WTC11 (cell line): ENCODE measurements at regions not wholly inside any gene's neighbourhood (a gene's known extent, or its start where the extent isn't known, plus 50 kb on each side); places are given as distances from the start of the nearest gene placed in this dataset.

Experiments
- CTCF ChIP-seq: fragments of 200-600 bp; IDR thresholded peaks from 2 replicates; pipeline ENCODE4 v1.8.0; 2022; ENCODE audit warnings: antibody characterized with exemption
- E2F1 ChIP-seq: sonication (generic); formaldehyde crosslinking; IDR thresholded peaks from 2 replicates; pipeline ENCODE4 v1.8.0; 2022; ENCODE audit warnings: mild to moderate bottlenecking, missing genetic modification reagents
- E2F4 ChIP-seq: sonication (generic); formaldehyde crosslinking; IDR thresholded peaks from 2 replicates; pipeline ENCODE4 v1.8.1; 2022; ENCODE audit warnings: low read depth, mild to moderate bottlenecking, moderate library complexity, missing genetic modification reagents, borderline replicate concordance
- ESRRA ChIP-seq: sonication (generic); formaldehyde crosslinking; IDR thresholded peaks from 2 replicates; pipeline ENCODE4 v1.8.1; 2022; ENCODE audit warnings: mild to moderate bottlenecking, missing genetic modification reagents, borderline replicate concordance
- FOXK1 ChIP-seq: sonication (generic); formaldehyde crosslinking; IDR thresholded peaks from 2 replicates; pipeline ENCODE4 v1.8.0; 2022; ENCODE audit warnings: mild to moderate bottlenecking, moderate library complexity, missing genetic modification reagents
- FOXP4 ChIP-seq: sonication (generic); formaldehyde crosslinking; IDR thresholded peaks from 2 replicates; pipeline ENCODE4 v1.8.0; 2022; ENCODE audit warnings: mild to moderate bottlenecking, missing genetic modification reagents
- IRF2 ChIP-seq: sonication (generic); formaldehyde crosslinking; IDR thresholded peaks from 2 replicates; pipeline ENCODE4 v1.8.0; 2022; ENCODE audit warnings: low read depth, missing genetic modification reagents, borderline replicate concordance
- KAT7 ChIP-seq: sonication (generic); formaldehyde crosslinking; IDR thresholded peaks from 2 replicates; pipeline ENCODE4 v1.8.1; 2023; ENCODE audit warnings: missing genetic modification reagents, mild to moderate bottlenecking, borderline replicate concordance
- MAX ChIP-seq: sonication (generic); formaldehyde crosslinking; IDR thresholded peaks from 2 replicates; pipeline ENCODE4 v1.8.0; 2022; ENCODE audit warnings: mild to moderate bottlenecking, missing genetic modification reagents
- MLX ChIP-seq: sonication (generic); formaldehyde crosslinking; IDR thresholded peaks from 2 replicates; pipeline ENCODE4 v1.8.1; 2023; ENCODE audit warnings: mild to moderate bottlenecking, missing genetic modification reagents, moderate library complexity
- NFYB ChIP-seq: sonication (generic); formaldehyde crosslinking; conservative IDR thresholded peaks from 2 replicates; pipeline ENCODE4 v1.8.0; 2022; ENCODE audit warnings: low read depth, missing genetic modification reagents
- NR1H2 ChIP-seq: sonication (generic); formaldehyde crosslinking; IDR thresholded peaks from 2 replicates; pipeline ENCODE4 v1.9.0; 2021; ENCODE audit warnings: mild to moderate bottlenecking, moderate library complexity, missing genetic modification reagents
- SP1 ChIP-seq: sonication (generic); formaldehyde crosslinking; conservative IDR thresholded peaks from 2 replicates; pipeline ENCODE4 v1.8.1; 2022; ENCODE audit warnings: missing genetic modification reagents
- USF1 ChIP-seq: sonication (generic); formaldehyde crosslinking; IDR thresholded peaks from 2 replicates; pipeline ENCODE4 v1.8.0; 2022; ENCODE audit warnings: mild to moderate bottlenecking, missing genetic modification reagents

- TF ChIP-seq NFYB (no peak), CTCF (no peak), IRF2 (no peak), ESRRA (CRISPR knock-in tag) (no peak), SP1 (CRISPR knock-in tag) (no peak), E2F1 (CRISPR knock-in tag) (no peak), USF1 (CRISPR knock-in tag) (no peak), KAT7 (no peak), MAX (CRISPR knock-in tag) (no peak), MLX (no peak), E2F4 (no peak), FOXP4 (no peak), FOXK1 (no peak), NR1H2 (no peak)
These were observed 61.2 kb upstream of the EDNRB start for GRCh38 chr13:77979721-77980385.
